Fibroblast of lung (primary cell): ENCODE measurements at regions not wholly inside any gene's neighbourhood (a gene's known extent, or its start where the extent isn't known, plus 50 kb on each side); places are given as distances from the start of the nearest gene placed in this dataset.
A peak's percentile ranks its signal among the peaks of the same experiment; 100 is the strongest.

ENCODE experiments used
- DNase-seq, 2 donors: peaks; one replicate each; pipeline versions ENCODE4 v3.0.0 to v3.0.0-alpha.2; 2010; ENCODE audit warnings: low read depth in 2 of 2
- H2AFZ ChIP-seq: 2 replicates; pipeline ENCODE4 v1.5.1; 2012; ENCODE audit warnings: low read length, control low read depth, inconsistent platforms
- H3K27ac ChIP-seq: 2 replicates; pipeline ENCODE4 v1.5.1; 2011; ENCODE audit warnings: low read length, control low read depth; ENCODE audit not compliant: insufficient read depth
- H3K27me3 ChIP-seq: 2 replicates; pipeline ENCODE4 v1.5.1; 2011; ENCODE audit warnings: mild to moderate bottlenecking, low read length; ENCODE audit not compliant: control insufficient read depth, insufficient read depth
- H3K36me3 ChIP-seq: 2 replicates; pipeline ENCODE4 v1.5.1; 2011; ENCODE audit warnings: low read length; ENCODE audit not compliant: control insufficient read depth, insufficient read depth
- H3K4me1 ChIP-seq: 2 replicates; pipeline ENCODE4 v1.5.1; 2011; ENCODE audit warnings: low read length; ENCODE audit not compliant: control insufficient read depth, insufficient read depth; ENCODE audit errors: extremely low read depth
- H3K4me2 ChIP-seq: 2 replicates; pipeline ENCODE4 v1.5.1; 2011; ENCODE audit warnings: low read length, control low read depth; ENCODE audit not compliant: insufficient read depth; ENCODE audit errors: extremely low read depth
- H3K4me3 ChIP-seq, 4 experiments: fragments of 200-600 bp in 1 of 4; sonication (generic) in 1 of 4; replicated peaks in 1 of 4; 2 replicates each; pipeline ENCODE4 v1.5.1; 2011 to 2016; ENCODE audit warnings: low read length in 4 of 4, low read depth in 3 of 4, mild to moderate bottlenecking in 3 of 4, control low read depth in 2 of 4, inconsistent platforms in 1 of 4, mixed read lengths in 1 of 4; ENCODE audit not compliant: insufficient read depth in 1 of 4; ENCODE audit errors: control extremely low read depth in 1 of 4
- H3K79me2 ChIP-seq: 2 replicates; pipeline ENCODE4 v1.5.1; 2012; ENCODE audit warnings: mild to moderate bottlenecking, low read length, inconsistent platforms; ENCODE audit not compliant: control insufficient read depth, insufficient read depth
- H3K9ac ChIP-seq: 2 replicates; pipeline ENCODE4 v1.5.1; 2011; ENCODE audit warnings: mild to moderate bottlenecking, low read length, control low read depth; ENCODE audit not compliant: insufficient read depth
- H3K9me3 ChIP-seq: 2 replicates; pipeline ENCODE4 v1.5.1; 2012; ENCODE audit warnings: low read depth, low read length; ENCODE audit not compliant: control insufficient read depth, insufficient read depth
- H4K20me1 ChIP-seq: 2 replicates; pipeline ENCODE4 v1.5.1; 2011; ENCODE audit warnings: low read length; ENCODE audit not compliant: control insufficient read depth, insufficient read depth; ENCODE audit errors: extremely low read depth
- EZH2 ChIP-seq: IDR thresholded peaks from 2 replicates; pipeline ENCODE4 v1.5.1; 2012; ENCODE audit warnings: low read length, control low read depth, mild to moderate bottlenecking; ENCODE audit errors: missing control alignments
- TF ChIP-seq, protein P1 (sequence below), 2 donors: IDR thresholded peaks in 1 of 2; conservative IDR thresholded peaks in 1 of 2; 1 replicate in 1 of 2; 2 replicates in 1 of 2; pipeline ENCODE4 v1.5.1; 2011 to 2012; ENCODE audit warnings: low read length in 2 of 2, control low read depth in 1 of 2, inconsistent platforms in 1 of 2, low read depth in 1 of 2, mild to moderate bottlenecking in 1 of 2

DNA sequence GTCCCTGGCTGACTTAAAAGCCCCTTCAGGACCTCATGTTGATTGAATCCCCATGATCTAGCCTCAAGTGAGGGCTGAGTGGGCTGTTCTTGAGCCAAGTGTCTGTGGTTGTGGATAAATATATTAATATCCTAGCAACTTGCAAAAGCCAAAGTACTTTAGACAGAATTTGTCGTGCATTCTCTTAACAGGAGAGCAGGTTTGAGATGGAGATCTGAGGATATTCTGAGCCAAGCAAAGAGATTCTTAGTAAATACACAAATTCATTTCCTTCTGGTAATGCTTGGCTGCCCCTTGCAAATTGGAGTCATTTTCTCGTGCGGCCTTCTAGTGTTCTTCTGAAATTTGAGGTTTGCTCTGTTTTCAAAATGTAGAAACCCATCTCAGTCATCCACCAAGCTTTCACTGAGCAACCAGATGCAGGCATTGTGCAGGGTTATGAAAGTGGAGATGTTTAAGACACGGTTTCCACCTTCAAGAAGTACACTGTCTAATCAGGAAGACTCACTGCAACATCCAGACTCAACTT lies 242.1 kb upstream of the JUN start:
- Histone ChIP-seq H3K4me1 (peaks cover 14% of the 10 kb centered on the region), H3K79me2 (no peaks in the 10 kb centered on the region), H3K27me3 (no peaks in the 10 kb centered on the region), H3K27ac (peak overlapping the region; percentile 83), H2AFZ (no peak overlapping the region), H3K4me3 (no peak overlapping the region), H4K20me1 (no peaks in the 10 kb centered on the region), H3K4me2 (peak overlapping the region; percentile 52), H3K9ac (no peak overlapping the region), H3K36me3 (no peaks in the 10 kb centered on the region), H3K9me3 (no peaks in the 10 kb centered on the region)
- DNase-seq: peak; percentile 46 to 83
- TF ChIP-seq, protein P1, sequence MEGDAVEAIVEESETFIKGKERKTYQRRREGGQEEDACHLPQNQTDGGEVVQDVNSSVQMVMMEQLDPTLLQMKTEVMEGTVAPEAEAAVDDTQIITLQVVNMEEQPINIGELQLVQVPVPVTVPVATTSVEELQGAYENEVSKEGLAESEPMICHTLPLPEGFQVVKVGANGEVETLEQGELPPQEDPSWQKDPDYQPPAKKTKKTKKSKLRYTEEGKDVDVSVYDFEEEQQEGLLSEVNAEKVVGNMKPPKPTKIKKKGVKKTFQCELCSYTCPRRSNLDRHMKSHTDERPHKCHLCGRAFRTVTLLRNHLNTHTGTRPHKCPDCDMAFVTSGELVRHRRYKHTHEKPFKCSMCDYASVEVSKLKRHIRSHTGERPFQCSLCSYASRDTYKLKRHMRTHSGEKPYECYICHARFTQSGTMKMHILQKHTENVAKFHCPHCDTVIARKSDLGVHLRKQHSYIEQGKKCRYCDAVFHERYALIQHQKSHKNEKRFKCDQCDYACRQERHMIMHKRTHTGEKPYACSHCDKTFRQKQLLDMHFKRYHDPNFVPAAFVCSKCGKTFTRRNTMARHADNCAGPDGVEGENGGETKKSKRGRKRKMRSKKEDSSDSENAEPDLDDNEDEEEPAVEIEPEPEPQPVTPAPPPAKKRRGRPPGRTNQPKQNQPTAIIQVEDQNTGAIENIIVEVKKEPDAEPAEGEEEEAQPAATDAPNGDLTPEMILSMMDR (conservative IDR thresholded peaks at IDR 0.05 in 1 of 2, IDR thresholded peaks at IDR 0.05 in 1 of 2; ENCODE audit: low read depth in 1 of 2, low read length in 2 of 2): no peak
- TF ChIP-seq EZH2: no peak

DNA sequence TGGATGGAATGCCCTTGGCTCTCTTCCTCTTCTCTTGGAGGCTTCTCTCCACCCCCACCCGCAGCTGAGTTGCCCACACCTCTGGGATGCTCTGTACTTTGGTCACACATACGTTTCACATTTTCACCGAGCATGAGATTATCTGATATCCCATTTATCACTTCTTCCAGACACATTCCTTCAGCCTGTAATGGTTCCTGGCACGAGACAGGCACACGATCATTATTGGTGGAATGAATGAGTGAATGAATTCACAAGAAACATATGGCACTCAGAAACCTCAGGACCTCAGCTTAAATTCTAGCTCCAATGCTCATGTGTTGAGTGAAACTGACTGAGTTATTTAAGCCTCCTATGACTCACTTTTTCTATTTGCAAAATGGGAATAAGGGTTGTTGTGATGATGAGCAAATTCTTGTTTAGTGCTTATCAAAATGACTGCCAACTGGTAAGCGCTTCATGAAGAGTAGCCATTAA lies 242.7 kb upstream of the JUN start:
- peaks cover 14% of the 10 kb centered on the region for H3K4me1 ChIP-seq
- no peaks in the 10 kb centered on the region for H3K9me3 ChIP-seq
- no peak overlapping the region for H2AFZ ChIP-seq
- no peaks in the 10 kb centered on the region for H3K36me3 ChIP-seq
- no peaks in the 10 kb centered on the region for H3K27me3 ChIP-seq
- peak; percentile 64 to 95 for DNase-seq
- TF ChIP-seq, protein P1 (conservative IDR thresholded peaks at IDR 0.05 in 1 of 2, IDR thresholded peaks at IDR 0.05 in 1 of 2; ENCODE audit: low read depth in 1 of 2, low read length in 2 of 2): no peak
- TF ChIP-seq EZH2: no peak
- H3K79me2 ChIP-seq: no peaks in the 10 kb centered on the region
- H3K9ac ChIP-seq: no peak overlapping the region
- H3K4me2 ChIP-seq: peak overlapping the region; percentile 46
- no peak overlapping the region for H3K4me3 ChIP-seq
- no peaks in the 10 kb centered on the region for H4K20me1 ChIP-seq
- H3K27ac ChIP-seq: peak overlapping the region; percentile 83

DNA sequence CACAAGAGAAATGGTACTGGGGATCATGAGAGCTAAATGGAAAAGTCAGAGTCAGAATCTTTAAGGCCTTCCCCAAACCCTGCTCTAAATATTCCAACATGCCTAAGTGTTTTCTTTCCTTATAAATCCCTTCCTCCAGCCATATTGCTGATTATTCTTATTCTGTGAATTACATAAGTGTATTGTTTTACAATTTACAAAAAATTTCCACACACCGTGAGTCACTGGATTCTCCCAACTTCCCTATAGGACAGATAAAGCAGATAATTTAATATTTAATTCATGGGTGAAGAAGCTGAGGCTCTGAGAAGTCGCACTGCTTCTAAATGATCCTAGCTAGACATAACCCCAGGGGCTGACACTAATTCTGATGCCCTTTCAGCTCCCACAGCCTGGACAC lies 243.3 kb upstream of the JUN start:
- Histone ChIP-seq H3K4me3 (no peak overlapping the region), H3K4me2 (no peak overlapping the region), H3K9me3 (no peaks in the 10 kb centered on the region), H3K27ac (peak overlapping the region; percentile 83), H4K20me1 (no peaks in the 10 kb centered on the region), H3K9ac (no peak overlapping the region), H3K79me2 (no peaks in the 10 kb centered on the region), H3K27me3 (no peaks in the 10 kb centered on the region), H2AFZ (no peak overlapping the region), H3K4me1 (peaks cover 14% of the 10 kb centered on the region), H3K36me3 (no peaks in the 10 kb centered on the region)
- DNase-seq: peak in 1 of 2 donors; percentile 17
- TF ChIP-seq, protein P1 (conservative IDR thresholded peaks at IDR 0.05 in 1 of 2, IDR thresholded peaks at IDR 0.05 in 1 of 2; ENCODE audit: low read depth in 1 of 2, low read length in 2 of 2): no peak
- TF ChIP-seq EZH2: no peak
